ENCODE measurements at regions not wholly inside any gene's neighbourhood (a gene's known extent, or its start where the extent isn't known, plus 50 kb on each side); places are given as distances from the start of the nearest gene placed in this dataset.

DNA sequence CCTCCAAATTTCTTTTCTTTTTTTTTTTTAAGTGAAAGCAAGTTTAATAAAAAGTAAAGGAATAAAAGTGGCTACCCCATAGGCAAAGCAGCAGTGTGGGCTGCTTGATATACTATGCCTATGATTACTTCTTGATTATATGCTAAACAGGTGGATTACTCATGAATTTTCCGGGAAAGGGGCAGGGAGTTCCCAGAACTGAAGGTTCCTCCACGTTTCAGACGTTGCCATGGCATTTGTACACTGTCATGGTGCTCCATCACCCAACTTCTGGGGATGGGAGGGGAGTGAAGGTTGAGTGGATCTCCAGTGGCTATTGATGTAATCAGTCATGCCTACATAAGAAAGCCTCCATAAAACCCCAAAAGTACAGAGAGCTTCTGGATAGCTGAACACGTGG lies 176.2 kb downstream of the CYP26B1 start:
- TF ChIP-seq, protein P1, sequence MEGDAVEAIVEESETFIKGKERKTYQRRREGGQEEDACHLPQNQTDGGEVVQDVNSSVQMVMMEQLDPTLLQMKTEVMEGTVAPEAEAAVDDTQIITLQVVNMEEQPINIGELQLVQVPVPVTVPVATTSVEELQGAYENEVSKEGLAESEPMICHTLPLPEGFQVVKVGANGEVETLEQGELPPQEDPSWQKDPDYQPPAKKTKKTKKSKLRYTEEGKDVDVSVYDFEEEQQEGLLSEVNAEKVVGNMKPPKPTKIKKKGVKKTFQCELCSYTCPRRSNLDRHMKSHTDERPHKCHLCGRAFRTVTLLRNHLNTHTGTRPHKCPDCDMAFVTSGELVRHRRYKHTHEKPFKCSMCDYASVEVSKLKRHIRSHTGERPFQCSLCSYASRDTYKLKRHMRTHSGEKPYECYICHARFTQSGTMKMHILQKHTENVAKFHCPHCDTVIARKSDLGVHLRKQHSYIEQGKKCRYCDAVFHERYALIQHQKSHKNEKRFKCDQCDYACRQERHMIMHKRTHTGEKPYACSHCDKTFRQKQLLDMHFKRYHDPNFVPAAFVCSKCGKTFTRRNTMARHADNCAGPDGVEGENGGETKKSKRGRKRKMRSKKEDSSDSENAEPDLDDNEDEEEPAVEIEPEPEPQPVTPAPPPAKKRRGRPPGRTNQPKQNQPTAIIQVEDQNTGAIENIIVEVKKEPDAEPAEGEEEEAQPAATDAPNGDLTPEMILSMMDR (IDR thresholded peaks at IDR 0.05): no peak
- TF ChIP-seq POLR2A (IDR thresholded peaks at IDR 0.05): no peak
